SJSA1 (cell line): ENCODE measurements at regions not wholly inside any gene's neighbourhood (a gene's known extent, or its start where the extent isn't known, plus 50 kb on each side); places are given as distances from the start of the nearest gene placed in this dataset.
"Not testable (repeated sequence)": the region's sequence is repeated elsewhere in the genome, so short reads cannot be mapped to it uniquely, and the experiment has no call there.

Experiments used
- DNase-seq, 2 experiments: peaks; one replicate each; pipeline ENCODE4 v3.0.0-alpha.2; 2015 to 2020; ENCODE audit warnings: low spot score in 2 of 2, low read depth in 1 of 2
- H3K27ac ChIP-seq: fragments of 250-450 bp; sonication (Bioruptor Pico); 2 replicates; pipeline ENCODE4 v1.5.1; 2020; ENCODE audit warnings: mild to moderate bottlenecking, moderate library complexity
- H3K27me3 ChIP-seq: fragments of 250-450 bp; sonication (Bioruptor Pico); replicated peaks from 2 replicates; pipeline ENCODE4 v1.5.1; 2020; ENCODE audit warnings: mild to moderate bottlenecking, moderate library complexity
- H3K36me3 ChIP-seq: fragments of 250-450 bp; sonication (Bioruptor Pico); 2 replicates; pipeline ENCODE4 v1.5.1; 2020; ENCODE audit warnings: mild to moderate bottlenecking
- H3K4me1 ChIP-seq: fragments of 250-450 bp; sonication (Bioruptor Pico); replicated peaks from 2 replicates; pipeline ENCODE4 v1.6.1; 2021; ENCODE audit warnings: mild to moderate bottlenecking
- H3K4me3 ChIP-seq: fragments of 250-450 bp; sonication (Bioruptor Pico); 2 replicates; pipeline ENCODE4 v1.5.1; 2020; ENCODE audit warnings: mild to moderate bottlenecking
- H3K9me3 ChIP-seq: fragments of 250-450 bp; sonication (Bioruptor Pico); replicated peaks from 2 replicates; pipeline ENCODE4 v1.5.1; 2020; ENCODE audit warnings: mild to moderate bottlenecking

GRCh38 chr6:85252552-85252951 lies 197.3 kb upstream of the NT5E start:
- no peaks in the 10 kb centered on the region for H3K4me1 ChIP-seq
- no peak overlapping the region for H3K4me3 ChIP-seq
- no peaks in the 10 kb centered on the region for H3K36me3 ChIP-seq
- no peak for DNase-seq
- H3K27me3 ChIP-seq = no peaks in the 10 kb centered on the region
- H3K27ac ChIP-seq = no peak overlapping the region
- H3K9me3 ChIP-seq = peaks cover 5% of the 10 kb centered on the region; the same call in 1 of the 2 replicates

- H3K9me3 ChIP-seq = peaks cover 5% of the 10 kb centered on the region; the same call in 1 of the 2 replicates
Observed at GRCh38 chr6:85252085-85252484, 197.8 kb upstream of the NT5E start.

GRCh38 chr6:85251300-85251699 lies 198.6 kb upstream of the NT5E start:
- Histone ChIP-seq H3K9me3 (peaks cover 5% of the 10 kb centered on the region; the same call in 1 of the 2 replicates), H3K4me1 (no peaks in the 10 kb centered on the region), H3K36me3 (no peaks in the 10 kb centered on the region), H3K4me3 (no peak overlapping the region), H3K27ac (no peak overlapping the region), H3K27me3 (no peaks in the 10 kb centered on the region)
- DNase-seq = no peak

More at GRCh38 chr6:85252085-85252484, 197.8 kb upstream of the NT5E start:
- Histone ChIP-seq H3K4me3 (no peak overlapping the region), H3K4me1 (no peaks in the 10 kb centered on the region), H3K27ac (no peak overlapping the region), H3K36me3 (no peaks in the 10 kb centered on the region), H3K27me3 (no peaks in the 10 kb centered on the region)
- DNase-seq = no peak

GRCh38 chr6:85250586-85251220 lies 199.2 kb upstream of the NT5E start:
- H3K36me3 ChIP-seq = no peaks in the 10 kb centered on the region
- H3K4me3 ChIP-seq = no peak overlapping the region
- peaks cover 5% of the 10 kb centered on the region; the same call in 1 of the 2 replicates for H3K9me3 ChIP-seq
- no peak overlapping the region for H3K27ac ChIP-seq
- no peaks in the 10 kb centered on the region for H3K4me1 ChIP-seq
- DNase-seq = no peak
- H3K27me3 ChIP-seq = no peaks in the 10 kb centered on the region

GRCh38 chr6:85245004-85245403 lies 204.9 kb upstream of the NT5E start:
- H3K9me3 ChIP-seq = no peaks in the 10 kb centered on the region
- no peaks in the 10 kb centered on the region for H3K4me1 ChIP-seq
- no peak overlapping the region for H3K4me3 ChIP-seq
- no peaks in the 10 kb centered on the region for H3K36me3 ChIP-seq
- H3K27ac ChIP-seq = no peak overlapping the region
- no peaks in the 10 kb centered on the region; the same call in 1 of the 2 replicates for H3K27me3 ChIP-seq
- no peak for DNase-seq

DNA sequence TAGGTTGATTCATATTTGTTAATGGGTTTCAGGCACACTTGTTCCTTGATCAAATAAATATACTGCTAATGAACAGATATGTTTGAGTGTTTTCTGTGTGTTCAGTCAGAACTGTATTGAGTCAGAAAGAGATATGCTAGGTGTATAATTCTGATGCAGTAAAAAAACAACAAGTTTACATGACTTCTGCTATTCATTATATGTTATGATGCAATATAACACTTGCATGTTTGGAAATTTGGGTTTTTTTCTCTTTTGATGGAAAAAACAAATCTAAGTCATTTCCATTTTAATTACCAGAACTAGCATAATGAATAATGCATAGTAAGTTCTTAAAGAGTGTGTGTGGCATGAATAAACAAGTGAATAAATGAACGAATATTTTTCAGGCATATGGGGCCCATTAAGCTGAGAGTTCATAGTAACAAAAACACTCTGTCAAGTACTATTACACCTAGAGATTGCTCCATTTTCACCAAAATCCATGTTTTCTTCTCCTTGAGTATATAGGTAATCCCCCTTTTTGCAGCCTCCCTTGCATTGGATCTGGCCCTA lies 208.3 kb upstream of the NT5E start:
- Histone ChIP-seq H3K36me3 (no peaks in the 10 kb centered on the region), H3K9me3 (no peaks in the 10 kb centered on the region), H3K4me1 (no peaks in the 10 kb centered on the region), H3K27ac (no peak overlapping the region), H3K4me3 (no peak overlapping the region), H3K27me3 (no peaks in the 10 kb centered on the region; the same call in 1 of the 2 replicates)
- DNase-seq = no peak

DNA sequence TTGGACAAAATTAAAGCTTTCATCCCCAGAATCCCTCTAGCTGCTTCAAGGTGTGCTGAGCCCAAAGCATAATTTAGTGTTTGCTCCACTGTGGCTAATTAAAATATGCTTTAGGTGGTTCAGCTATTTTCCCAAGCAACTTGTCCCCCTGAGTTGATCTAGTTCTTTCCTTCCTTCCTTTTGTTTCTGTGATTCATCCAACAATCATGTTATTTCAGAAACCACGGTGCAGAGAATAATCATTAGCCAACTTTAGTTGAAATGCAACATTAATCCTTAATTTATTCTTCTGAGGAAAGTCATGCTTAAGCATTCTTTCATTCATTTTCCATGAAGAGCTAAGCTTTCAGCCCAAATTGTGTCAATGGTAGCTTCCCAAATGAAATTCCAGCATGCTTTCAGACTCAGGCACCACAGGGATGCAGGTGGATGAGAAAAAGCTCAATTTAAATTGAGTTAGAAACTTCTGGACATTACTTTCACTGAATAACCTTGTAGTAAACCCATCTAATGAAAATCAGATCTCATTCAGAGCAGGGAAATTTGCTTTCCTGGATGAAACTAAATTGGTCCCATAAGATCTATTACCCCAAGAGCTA lies 209.0 kb upstream of the NT5E start:
- no peaks in the 10 kb centered on the region; the same call in 1 of the 2 replicates for H3K27me3 ChIP-seq
- no peak overlapping the region for H3K27ac ChIP-seq
- no peak overlapping the region for H3K4me3 ChIP-seq
- no peaks in the 10 kb centered on the region for H3K9me3 ChIP-seq
- H3K36me3 ChIP-seq = no peaks in the 10 kb centered on the region
- no peak for DNase-seq
- H3K4me1 ChIP-seq = no peaks in the 10 kb centered on the region

- Histone ChIP-seq H3K4me3 (no peak overlapping the region), H3K4me1 (no peaks in the 10 kb centered on the region), H3K9me3 (no peaks in the 10 kb centered on the region), H3K27ac (no peak overlapping the region), H3K27me3 (no peaks in the 10 kb centered on the region), H3K36me3 (no peaks in the 10 kb centered on the region)
- no peak for DNase-seq
Observed at GRCh38 chr6:85237478-85237877, 212.4 kb upstream of the NT5E start.

DNA sequence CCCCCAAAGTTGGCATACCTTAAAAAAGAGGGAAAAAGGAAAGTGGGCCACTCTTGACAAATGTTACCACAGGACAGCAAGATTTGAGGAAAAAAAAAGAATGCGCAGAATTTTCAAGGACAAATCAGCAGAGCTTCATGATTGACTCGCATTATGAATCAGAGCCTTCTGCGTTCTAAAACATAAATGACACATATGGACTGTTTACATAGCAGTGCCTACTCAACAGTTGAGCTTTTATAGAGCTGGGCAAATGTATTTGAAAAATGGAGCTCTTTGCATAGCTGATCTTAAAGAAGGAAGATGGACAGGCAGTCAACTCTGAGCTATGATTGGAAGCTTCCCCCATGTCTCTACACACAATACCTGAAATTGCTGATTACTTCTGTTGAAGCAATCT lies 213.2 kb upstream of the NT5E start:
- H3K27ac ChIP-seq = no peak overlapping the region
- H3K27me3 ChIP-seq = no peaks in the 10 kb centered on the region
- H3K4me3 ChIP-seq = no peak overlapping the region
- H3K36me3 ChIP-seq = no peaks in the 10 kb centered on the region
- H3K4me1 ChIP-seq = no peaks in the 10 kb centered on the region
- no peaks in the 10 kb centered on the region for H3K9me3 ChIP-seq
- no peak for DNase-seq

GRCh38 chr6:85227345-85227744 lies 222.5 kb upstream of the NT5E start:
- not testable (repeated sequence) for H3K27me3 ChIP-seq, H3K4me1 ChIP-seq, H3K36me3 ChIP-seq, H3K27ac ChIP-seq, DNase-seq, H3K9me3 ChIP-seq, H3K4me3 ChIP-seq

DNA sequence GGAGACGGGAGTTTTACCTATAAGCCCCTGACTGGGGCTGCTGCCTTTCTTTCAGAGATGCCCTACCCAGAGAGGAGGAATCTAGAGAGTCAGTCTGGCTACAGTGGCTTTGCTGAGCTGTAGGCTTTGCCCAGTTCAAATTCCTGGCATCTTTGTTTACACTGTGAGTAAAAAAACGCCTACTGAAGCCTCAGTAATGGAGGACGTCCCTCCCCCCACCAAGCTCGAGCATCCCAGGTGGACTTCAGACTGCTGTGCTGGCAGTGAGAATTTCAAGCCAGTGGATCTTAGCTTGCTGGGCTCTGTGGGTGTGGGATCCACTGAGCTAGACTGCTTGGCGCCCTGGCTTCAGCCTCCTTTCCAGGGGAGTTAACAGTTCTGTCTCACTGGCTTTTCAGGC lies 237.1 kb upstream of the NT5E start:
- DNase-seq = not testable (repeated sequence)

GRCh38 chr6:85195243-85195642 lies 254.6 kb upstream of the NT5E start:
- no peak overlapping the region for H3K4me3 ChIP-seq
- no peak for DNase-seq
- no peaks in the 10 kb centered on the region for H3K9me3 ChIP-seq
- peaks cover 16% of the 10 kb centered on the region for H3K4me1 ChIP-seq
- no peak overlapping the region for H3K27ac ChIP-seq
- H3K36me3 ChIP-seq = no peaks in the 10 kb centered on the region
- H3K27me3 ChIP-seq = no peaks in the 10 kb centered on the region

More for the DNA sequence above, 237.1 kb upstream of the NT5E start:
- not testable (repeated sequence) for H3K27ac ChIP-seq, H3K27me3 ChIP-seq, H3K4me1 ChIP-seq, H3K9me3 ChIP-seq, H3K36me3 ChIP-seq, H3K4me3 ChIP-seq

GRCh38 chr6:85193339-85193738 lies 256.5 kb upstream of the NT5E start:
- no peaks in the 10 kb centered on the region for H3K27me3 ChIP-seq
- DNase-seq = no peak
- H3K27ac ChIP-seq = no peak overlapping the region
- no peaks in the 10 kb centered on the region for H3K9me3 ChIP-seq
- peaks cover 16% of the 10 kb centered on the region for H3K4me1 ChIP-seq
- H3K36me3 ChIP-seq = no peaks in the 10 kb centered on the region
- no peak overlapping the region for H3K4me3 ChIP-seq

- Histone ChIP-seq H3K4me1 (peaks cover 16% of the 10 kb centered on the region), H3K36me3 (no peaks in the 10 kb centered on the region), H3K27me3 (no peaks in the 10 kb centered on the region), H3K4me3 (no peak overlapping the region), H3K9me3 (no peaks in the 10 kb centered on the region), H3K27ac (peak overlapping the region; percentile 89)
- DNase-seq = no peak
Observed at GRCh38 chr6:85192596-85192995, 257.3 kb upstream of the NT5E start.
